AG09309 (cell line): ENCODE measurements at regions not wholly inside any gene's neighbourhood (a gene's known extent, or its start where the extent isn't known, plus 50 kb on each side); places are given as distances from the start of the nearest gene placed in this dataset.

Experiments
- DNase-seq: peaks from one replicate; pipeline ENCODE4 v3.0.0-alpha.2; 2010; ENCODE audit warnings: low read depth
- H3K4me3 ChIP-seq: 2 replicates; pipeline ENCODE4 v1.5.1; 2011; ENCODE audit warnings: mild to moderate bottlenecking, low read depth, low read length, moderate library complexity; ENCODE audit not compliant: control insufficient read depth
- TF ChIP-seq, protein P1 (sequence below): IDR thresholded peaks from 2 replicates; pipeline ENCODE4 v1.5.1; 2011; ENCODE audit warnings: mild to moderate bottlenecking, low read depth, low read length, inconsistent platforms; ENCODE audit not compliant: insufficient read depth, control insufficient read depth; ENCODE audit errors: missing control alignments

DNA sequence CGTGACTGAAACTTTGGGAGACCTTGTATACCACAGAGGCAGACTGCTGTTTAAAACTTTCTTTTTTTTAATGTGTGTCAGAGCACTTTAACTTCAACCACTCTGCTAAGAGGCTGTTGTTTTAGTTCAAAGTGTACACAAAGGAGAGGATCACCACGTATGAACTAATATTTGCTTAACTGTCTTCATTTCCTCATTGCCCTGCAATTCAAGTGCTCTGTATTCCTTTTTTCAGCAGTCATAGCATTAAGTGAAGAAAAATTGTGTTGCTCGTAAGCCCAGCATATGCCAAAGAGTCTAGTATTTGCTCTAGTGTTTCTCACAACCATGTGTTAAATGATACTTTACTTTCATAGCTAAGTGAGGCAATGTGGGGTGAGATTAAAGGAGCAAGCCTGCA, 63.0 kb upstream of the HHIP start:
- DNase-seq = no peak
- no peak overlapping the region for H3K4me3 ChIP-seq
- TF ChIP-seq, protein P1, sequence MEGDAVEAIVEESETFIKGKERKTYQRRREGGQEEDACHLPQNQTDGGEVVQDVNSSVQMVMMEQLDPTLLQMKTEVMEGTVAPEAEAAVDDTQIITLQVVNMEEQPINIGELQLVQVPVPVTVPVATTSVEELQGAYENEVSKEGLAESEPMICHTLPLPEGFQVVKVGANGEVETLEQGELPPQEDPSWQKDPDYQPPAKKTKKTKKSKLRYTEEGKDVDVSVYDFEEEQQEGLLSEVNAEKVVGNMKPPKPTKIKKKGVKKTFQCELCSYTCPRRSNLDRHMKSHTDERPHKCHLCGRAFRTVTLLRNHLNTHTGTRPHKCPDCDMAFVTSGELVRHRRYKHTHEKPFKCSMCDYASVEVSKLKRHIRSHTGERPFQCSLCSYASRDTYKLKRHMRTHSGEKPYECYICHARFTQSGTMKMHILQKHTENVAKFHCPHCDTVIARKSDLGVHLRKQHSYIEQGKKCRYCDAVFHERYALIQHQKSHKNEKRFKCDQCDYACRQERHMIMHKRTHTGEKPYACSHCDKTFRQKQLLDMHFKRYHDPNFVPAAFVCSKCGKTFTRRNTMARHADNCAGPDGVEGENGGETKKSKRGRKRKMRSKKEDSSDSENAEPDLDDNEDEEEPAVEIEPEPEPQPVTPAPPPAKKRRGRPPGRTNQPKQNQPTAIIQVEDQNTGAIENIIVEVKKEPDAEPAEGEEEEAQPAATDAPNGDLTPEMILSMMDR = no peak

DNA sequence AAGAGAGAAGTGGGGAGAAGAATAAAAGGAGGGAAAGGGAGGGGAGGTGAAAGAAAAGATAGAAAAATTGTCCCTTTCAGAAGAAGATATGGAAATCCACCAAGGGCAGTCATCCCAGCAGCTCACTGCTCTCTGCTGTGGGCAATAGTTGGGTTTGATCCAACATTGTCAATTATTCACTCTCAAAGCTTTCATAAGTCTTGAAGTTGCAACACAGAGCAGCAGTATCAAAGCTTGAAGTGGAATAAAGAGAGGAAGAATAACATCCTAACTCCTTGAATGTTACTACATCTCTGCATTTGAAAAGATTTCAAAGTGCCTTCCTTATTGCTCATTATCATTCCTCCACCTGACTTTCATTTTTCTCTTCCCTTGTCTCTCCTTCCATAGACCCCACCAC, 62.3 kb upstream of the HHIP start:
- DNase-seq = peak; percentile 51
- TF ChIP-seq, protein P1 = no peak
- no peak overlapping the region for H3K4me3 ChIP-seq

DNA sequence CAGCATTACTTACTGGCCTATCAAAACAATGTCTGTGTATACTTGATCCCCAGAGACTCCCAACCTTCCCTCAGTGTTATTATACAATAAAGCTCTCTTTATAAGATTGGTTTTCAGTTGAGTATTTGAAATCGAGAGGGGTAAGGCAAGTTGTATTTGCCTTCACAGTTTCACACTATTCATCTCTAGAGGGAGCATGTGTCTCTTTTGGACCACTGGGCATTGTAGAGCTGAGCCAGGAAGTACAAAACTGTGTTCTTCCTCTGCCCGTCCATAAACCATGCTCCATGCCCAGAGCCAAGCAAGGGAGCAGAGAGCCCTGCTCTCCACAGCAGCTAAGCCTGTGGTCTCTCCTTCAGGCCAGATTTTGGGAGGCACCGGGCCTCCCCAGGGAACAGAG, 61.5 kb upstream of the HHIP start:
- DNase-seq = no peak
- TF ChIP-seq, protein P1 = no peak
- no peak overlapping the region for H3K4me3 ChIP-seq

DNA sequence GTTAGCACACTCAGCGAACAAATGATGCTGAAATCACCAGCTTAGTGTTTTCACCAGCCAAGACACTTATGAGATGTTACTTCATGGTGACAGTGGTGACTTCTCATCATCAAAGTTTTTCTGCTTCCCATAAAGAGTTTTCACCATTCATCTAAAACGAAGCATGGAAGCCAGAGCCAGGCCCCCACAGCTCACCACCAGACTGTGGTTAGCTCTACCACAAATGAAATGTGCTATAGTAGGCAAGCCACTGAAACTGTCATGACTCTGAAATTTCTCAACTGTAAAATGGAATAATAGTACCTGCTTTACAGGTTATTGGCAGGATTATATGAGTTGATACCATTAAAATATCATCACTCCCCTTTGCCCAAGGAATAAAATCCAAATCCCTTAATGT, 56.4 kb upstream of the HHIP start:
- TF ChIP-seq, protein P1 = no peak
- no peak for DNase-seq

DNA sequence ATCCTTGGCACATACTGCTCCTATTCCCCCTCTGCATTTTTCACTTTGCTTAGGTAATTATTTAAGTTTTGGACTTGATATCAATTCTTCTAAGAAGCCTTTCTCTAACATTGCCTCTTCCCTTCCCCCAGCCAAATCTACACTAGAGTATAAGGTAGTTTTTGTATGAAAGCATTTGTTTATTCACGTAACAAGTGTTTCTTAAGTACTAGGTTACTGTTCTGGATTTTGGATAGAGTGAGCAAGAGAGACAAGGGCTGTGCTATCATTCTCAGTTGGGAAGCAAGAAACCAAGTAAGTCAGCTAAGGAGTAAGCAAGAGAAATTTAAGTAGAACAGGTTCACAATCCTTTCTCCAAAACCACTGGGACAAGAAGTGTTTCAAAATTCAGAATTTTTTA, 55.9 kb upstream of the HHIP start:
- TF ChIP-seq, protein P1 = no peak
- DNase-seq = no peak
- H3K4me3 ChIP-seq = no peak overlapping the region

More for the DNA sequence above, 56.4 kb upstream of the HHIP start:
- H3K4me3 ChIP-seq = no peak overlapping the region

DNA sequence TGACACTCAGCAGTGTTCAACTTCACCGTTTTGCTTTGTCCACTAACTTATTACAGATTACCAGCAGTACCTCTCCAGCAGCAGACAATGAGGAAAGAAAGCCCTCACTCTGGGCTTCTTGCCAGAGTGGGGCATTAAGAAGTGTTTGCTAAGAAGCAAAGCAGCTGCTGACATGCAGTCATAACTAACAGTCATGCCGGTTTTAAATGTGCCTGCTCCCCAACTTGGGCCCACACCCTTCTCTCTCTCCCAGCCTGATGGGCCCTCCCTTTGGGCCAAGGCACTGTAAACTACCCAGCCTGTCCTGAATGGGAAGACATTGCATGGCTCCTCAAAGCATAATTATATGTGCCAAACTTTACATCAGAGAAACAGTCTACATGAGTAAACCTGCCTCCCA, 54.6 kb upstream of the HHIP start:
- H3K4me3 ChIP-seq = no peak overlapping the region
- TF ChIP-seq, protein P1 = no peak
- DNase-seq = peak; percentile 79

DNA sequence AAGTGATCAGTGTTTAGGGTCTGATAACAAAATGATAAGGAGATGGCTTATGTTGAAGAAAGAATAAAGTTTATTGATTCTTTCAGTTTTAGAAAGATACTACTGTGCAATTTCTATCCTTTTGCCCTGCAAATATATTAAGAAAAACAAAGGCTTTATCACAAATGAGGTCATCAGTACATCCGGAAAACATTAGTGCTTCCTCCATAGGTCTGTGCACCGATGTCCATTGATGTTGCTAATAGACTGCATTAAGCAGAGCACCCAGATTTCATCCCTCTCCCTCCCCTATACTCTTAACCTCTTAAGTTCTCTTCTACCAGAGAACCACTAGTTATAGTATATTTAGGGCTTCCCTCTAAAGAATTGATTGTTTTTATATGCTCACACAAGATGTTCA, 53.7 kb upstream of the HHIP start:
- TF ChIP-seq, protein P1 = no peak
- no peak overlapping the region for H3K4me3 ChIP-seq
- no peak for DNase-seq
